GM12878 (cell line): ENCODE measurements at regions not wholly inside any gene's neighbourhood (a gene's known extent, or its start where the extent isn't known, plus 50 kb on each side); places are given as distances from the start of the nearest gene placed in this dataset.

ENCODE experiments used
- ATAC-seq: fragments of 200-7000 bp; cut with Tn5 transposase; 3 replicates; pipeline ENCODE4 v1.9.1; 2020; ENCODE audit warnings: mild to moderate bottlenecking, moderate library complexity
- BruUV-seq: library from RNA; stranded (reverse); fragments of 400-500 nt; replicated peaks from 2 replicates; lab custom pipeline; 2021; lab: Mats Ljungman, UMichigan
- CTCF ChIA-PET: fragments of 300-600 bp; sonication (Branson Sonifier 250); formaldehyde crosslinking; extraction: SDS; loops from one replicate; lab custom pipeline; 2021; ENCODE audit warnings: inconsistent platforms; lab: Yijun Ruan, JAX
- POLR2A ChIA-PET: fragments of 350-600 bp; formaldehyde crosslinking; extraction: SDS; loops from one replicate; lab custom pipeline; 2021; ENCODE audit warnings: inconsistent platforms; lab: Charles Lee
- RAD21 ChIA-PET: fragments of 300-600 bp; sonication (Branson Sonifier 250); formaldehyde crosslinking; loops from one replicate; lab custom pipeline; 2023; ENCODE audit warnings: antibody characterized with exemption; ENCODE audit not compliant: unreplicated experiment; lab: Charles Lee
- SMC1A ChIA-PET: fragments of 300-600 bp; sonication (Branson Sonifier 250); formaldehyde crosslinking; loops from one replicate; lab custom pipeline; 2023; ENCODE audit not compliant: unreplicated experiment, uncharacterized antibody; lab: Charles Lee
- DNase-seq: peaks from one replicate; pipeline ENCODE4 v3.0.0-alpha.2; 2011; ENCODE audit warnings: low read depth, low spot score
- FAIRE-seq: peaks from 3 replicates; lab custom pipeline; 2011; peaks lifted over from hg19 to GRCh38; lab: Jason Lieb, UNC
- H2AFZ ChIP-seq: 2 replicates; pipeline ENCODE4 v1.6.0; 2011; ENCODE audit warnings: low read depth, low read length, control low read depth; ENCODE audit not compliant: control insufficient read depth
- H3K27ac ChIP-seq: 2 replicates; pipeline ENCODE4 v1.5.1; 2011; ENCODE audit warnings: control low read depth; ENCODE audit not compliant: control insufficient read depth, insufficient read depth
- H3K27me3 ChIP-seq, 2 experiments: replicated peaks in 1 of 2; 2 replicates each; pipeline versions ENCODE4 v1.6.0 to v1.6.1; 2011; ENCODE audit warnings: low read length in 1 of 2; ENCODE audit not compliant: control insufficient read depth in 2 of 2, insufficient read depth in 2 of 2
- H3K36me3 ChIP-seq, 2 experiments: 2 replicates each; pipeline ENCODE4 v1.5.1; 2011; ENCODE audit warnings: low read length in 1 of 2; ENCODE audit not compliant: control insufficient read depth in 2 of 2, insufficient read depth in 2 of 2
- H3K4me1 ChIP-seq: 2 replicates; pipeline ENCODE4 v1.6.1; 2011; ENCODE audit warnings: mild to moderate bottlenecking, low read length, moderate library complexity, mixed read lengths; ENCODE audit not compliant: control insufficient read depth, insufficient read depth
- H3K4me2 ChIP-seq: 2 replicates; pipeline ENCODE4 v1.6.0; 2011; ENCODE audit warnings: control low read depth; ENCODE audit not compliant: control insufficient read depth, insufficient read depth
- H3K4me3 ChIP-seq: fragments of 200-600 bp; sonication (generic); 2 replicates; pipeline ENCODE4 v1.5.1; 2016
- H3K79me2 ChIP-seq: 2 replicates; pipeline ENCODE4 v1.6.0; 2011; ENCODE audit warnings: low read length; ENCODE audit not compliant: control insufficient read depth, insufficient read depth
- H3K9ac ChIP-seq: 2 replicates; pipeline ENCODE4 v1.8.0; 2011; ENCODE audit warnings: low read length, control low read depth, mixed read lengths; ENCODE audit not compliant: control insufficient read depth, insufficient read depth
- H3K9me3 ChIP-seq: replicated peaks from 3 replicates; pipeline ENCODE4 v1.5.1; 2011; ENCODE audit warnings: mild to moderate bottlenecking, low read length; ENCODE audit not compliant: control insufficient read depth, insufficient read depth
- H4K20me1 ChIP-seq: 2 replicates; pipeline ENCODE4 v1.6.0; 2011; ENCODE audit not compliant: control insufficient read depth, insufficient read depth
- E4F1 ChIP-seq: fragments of 450-650 bp; IDR thresholded peaks from 2 replicates; pipeline ENCODE4 v1.6.1; 2018; ENCODE audit warnings: borderline replicate concordance, mild to moderate bottlenecking; ENCODE audit not compliant: partially characterized antibody
- MEF2A ChIP-seq: IDR thresholded peaks from 2 replicates; pipeline ENCODE4 v1.6.1; 2011; ENCODE audit warnings: low read depth, mild to moderate bottlenecking, low read length, moderate library complexity; ENCODE audit not compliant: insufficient read depth
- PML ChIP-seq: IDR thresholded peaks from 2 replicates; pipeline ENCODE4 v1.6.1; 2012; ENCODE audit warnings: low read length, inconsistent platforms
- RUNX3 ChIP-seq: IDR thresholded peaks from 2 replicates; pipeline ENCODE4 v1.6.1; 2012; ENCODE audit warnings: low read length, inconsistent platforms
- STAT1 ChIP-seq: fragments of 450-650 bp; conservative IDR thresholded peaks from 2 replicates; pipeline ENCODE4 v1.6.1; 2014; ENCODE audit warnings: antibody characterized with exemption, mild to moderate bottlenecking
- WGBS: methylation state at CpG from one replicate; pipeline ENCODE4 v1.1.6; 2016; ENCODE audit warnings: low lambda C conversion rate; ENCODE audit not compliant: insufficient replicate concordance, insufficient coverage; ENCODE audit errors: missing lambda C conversion rate; 5-methylcytosine and 5-hydroxymethylcytosine counted together
- in situ Hi-C: fragments of 300-500 bp; cut with MboI; formaldehyde crosslinking; loops from 9 replicates; pipeline ENCODE4 v1.14.3; 2018; ENCODE audit warnings: mixed read lengths
- intact Hi-C: fragments of 100-400 bp; cut with micrococcal nuclease; formaldehyde crosslinking; loops from one replicate; pipeline ENCODE4 v1.14.2; 2022; ENCODE audit not compliant: unreplicated experiment
- TF ChIP-seq, protein P1 (sequence below): fragments of 150-350 bp; IDR thresholded peaks from 2 replicates; pipeline ENCODE4 v1.6.1; 2016; ENCODE audit warnings: low read depth, low read length
- TF ChIP-seq, protein P2 (sequence below): fragments of 450-650 bp; IDR thresholded peaks from 2 replicates; pipeline ENCODE4 v1.6.1; 2018; ENCODE audit warnings: mild to moderate bottlenecking, low read depth, moderate library complexity; ENCODE audit not compliant: partially characterized antibody

DNA sequence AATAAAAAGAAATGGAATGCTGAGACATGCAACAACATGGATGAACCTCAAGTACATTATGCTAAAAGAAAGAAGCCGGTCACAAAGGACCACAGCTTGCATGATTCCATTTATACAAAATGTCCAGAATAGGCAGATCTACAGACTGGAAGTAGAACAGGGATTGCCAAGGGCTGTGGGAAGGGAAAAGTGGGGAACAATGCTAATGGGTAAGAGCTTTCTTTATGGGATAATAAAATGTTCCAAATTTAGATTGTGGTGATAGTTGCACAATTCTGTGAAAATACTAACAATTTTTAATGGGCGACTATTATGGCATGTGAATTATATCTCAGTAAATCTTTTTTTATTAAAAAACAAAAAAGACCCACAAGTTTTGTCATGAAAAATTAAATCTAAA lies 106.2 kb downstream of the TMCO5A start:
- H3K27ac ChIP-seq: no peak overlapping the region
- FAIRE-seq: no peak
- H3K79me2 ChIP-seq: no peaks in the 10 kb centered on the region
- in situ Hi-C loops: no loop called here
- DNase-seq: no peak
- no peak overlapping the region for H3K4me2 ChIP-seq
- H2AFZ ChIP-seq: no peak overlapping the region
- SMC1A ChIA-PET: no interaction called here
- POLR2A ChIA-PET: interaction anchor here (0.7 kb wide), 1 partner anchor 19 kb away, joined by 3 read pairs; no protein-coding TSS in a partner anchor
- RAD21 ChIA-PET: no interaction called here
- no peak overlapping the region for H3K4me3 ChIP-seq
- ATAC-seq: no peak
- CTCF ChIA-PET: no interaction called here
- H3K27me3 ChIP-seq: no peaks in the 10 kb centered on the region
- no peaks in the 10 kb centered on the region for H3K36me3 ChIP-seq
- no peaks in the 10 kb centered on the region for H4K20me1 ChIP-seq
- WGBS: 42% methylated on average over 2 of the region's 2 CpGs
- TF ChIP-seq MEF2A (no peak), E4F1 (no peak), PML (no peak), STAT1 (no peak), RUNX3 (no peak)
- TF ChIP-seq, protein P1, sequence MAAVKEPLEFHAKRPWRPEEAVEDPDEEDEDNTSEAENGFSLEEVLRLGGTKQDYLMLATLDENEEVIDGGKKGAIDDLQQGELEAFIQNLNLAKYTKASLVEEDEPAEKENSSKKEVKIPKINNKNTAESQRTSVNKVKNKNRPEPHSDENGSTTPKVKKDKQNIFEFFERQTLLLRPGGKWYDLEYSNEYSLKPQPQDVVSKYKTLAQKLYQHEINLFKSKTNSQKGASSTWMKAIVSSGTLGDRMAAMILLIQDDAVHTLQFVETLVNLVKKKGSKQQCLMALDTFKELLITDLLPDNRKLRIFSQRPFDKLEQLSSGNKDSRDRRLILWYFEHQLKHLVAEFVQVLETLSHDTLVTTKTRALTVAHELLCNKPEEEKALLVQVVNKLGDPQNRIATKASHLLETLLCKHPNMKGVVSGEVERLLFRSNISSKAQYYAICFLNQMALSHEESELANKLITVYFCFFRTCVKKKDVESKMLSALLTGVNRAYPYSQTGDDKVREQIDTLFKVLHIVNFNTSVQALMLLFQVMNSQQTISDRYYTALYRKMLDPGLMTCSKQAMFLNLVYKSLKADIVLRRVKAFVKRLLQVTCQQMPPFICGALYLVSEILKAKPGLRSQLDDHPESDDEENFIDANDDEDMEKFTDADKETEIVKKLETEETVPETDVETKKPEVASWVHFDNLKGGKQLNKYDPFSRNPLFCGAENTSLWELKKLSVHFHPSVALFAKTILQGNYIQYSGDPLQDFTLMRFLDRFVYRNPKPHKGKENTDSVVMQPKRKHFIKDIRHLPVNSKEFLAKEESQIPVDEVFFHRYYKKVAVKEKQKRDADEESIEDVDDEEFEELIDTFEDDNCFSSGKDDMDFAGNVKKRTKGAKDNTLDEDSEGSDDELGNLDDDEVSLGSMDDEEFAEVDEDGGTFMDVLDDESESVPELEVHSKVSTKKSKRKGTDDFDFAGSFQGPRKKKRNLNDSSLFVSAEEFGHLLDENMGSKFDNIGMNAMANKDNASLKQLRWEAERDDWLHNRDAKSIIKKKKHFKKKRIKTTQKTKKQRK: no peak
- TF ChIP-seq, protein P2, sequence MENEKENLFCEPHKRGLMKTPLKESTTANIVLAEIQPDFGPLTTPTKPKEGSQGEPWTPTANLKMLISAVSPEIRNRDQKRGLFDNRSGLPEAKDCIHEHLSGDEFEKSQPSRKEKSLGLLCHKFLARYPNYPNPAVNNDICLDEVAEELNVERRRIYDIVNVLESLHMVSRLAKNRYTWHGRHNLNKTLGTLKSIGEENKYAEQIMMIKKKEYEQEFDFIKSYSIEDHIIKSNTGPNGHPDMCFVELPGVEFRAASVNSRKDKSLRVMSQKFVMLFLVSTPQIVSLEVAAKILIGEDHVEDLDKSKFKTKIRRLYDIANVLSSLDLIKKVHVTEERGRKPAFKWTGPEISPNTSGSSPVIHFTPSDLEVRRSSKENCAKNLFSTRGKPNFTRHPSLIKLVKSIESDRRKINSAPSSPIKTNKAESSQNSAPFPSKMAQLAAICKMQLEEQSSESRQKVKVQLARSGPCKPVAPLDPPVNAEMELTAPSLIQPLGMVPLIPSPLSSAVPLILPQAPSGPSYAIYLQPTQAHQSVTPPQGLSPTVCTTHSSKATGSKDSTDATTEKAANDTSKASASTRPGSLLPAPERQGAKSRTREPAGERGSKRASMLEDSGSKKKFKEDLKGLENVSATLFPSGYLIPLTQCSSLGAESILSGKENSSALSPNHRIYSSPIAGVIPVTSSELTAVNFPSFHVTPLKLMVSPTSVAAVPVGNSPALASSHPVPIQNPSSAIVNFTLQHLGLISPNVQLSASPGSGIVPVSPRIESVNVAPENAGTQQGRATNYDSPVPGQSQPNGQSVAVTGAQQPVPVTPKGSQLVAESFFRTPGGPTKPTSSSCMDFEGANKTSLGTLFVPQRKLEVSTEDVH: no peak
- BruUV-seq: no TSS peak
- intact Hi-C loops: no loop called here
- H3K9ac ChIP-seq: no peak overlapping the region
- H3K9me3 ChIP-seq: no peaks in the 10 kb centered on the region
- H3K4me1 ChIP-seq: peaks cover 7% of the 10 kb centered on the region
